Hepatocyte (in vitro differentiated cells): ENCODE measurements at regions not wholly inside any gene's neighbourhood (a gene's known extent, or its start where the extent isn't known, plus 50 kb on each side); places are given as distances from the start of the nearest gene placed in this dataset.

ENCODE experiments used
- EZH2 ChIP-seq: fragments of 200-600 bp; sonication (generic); IDR thresholded peaks from 2 replicates; pipeline ENCODE4 v1.6.1; 2016; ENCODE audit warnings: antibody characterized with exemption, mild to moderate bottlenecking, borderline replicate concordance
- TF ChIP-seq, protein P1 (sequence below): fragments of 200-600 bp; sonication (generic); IDR thresholded peaks from 2 replicates; pipeline ENCODE4 v1.5.1; 2016; ENCODE audit warnings: antibody characterized with exemption, mild to moderate bottlenecking; ENCODE audit not compliant: poor library complexity

DNA sequence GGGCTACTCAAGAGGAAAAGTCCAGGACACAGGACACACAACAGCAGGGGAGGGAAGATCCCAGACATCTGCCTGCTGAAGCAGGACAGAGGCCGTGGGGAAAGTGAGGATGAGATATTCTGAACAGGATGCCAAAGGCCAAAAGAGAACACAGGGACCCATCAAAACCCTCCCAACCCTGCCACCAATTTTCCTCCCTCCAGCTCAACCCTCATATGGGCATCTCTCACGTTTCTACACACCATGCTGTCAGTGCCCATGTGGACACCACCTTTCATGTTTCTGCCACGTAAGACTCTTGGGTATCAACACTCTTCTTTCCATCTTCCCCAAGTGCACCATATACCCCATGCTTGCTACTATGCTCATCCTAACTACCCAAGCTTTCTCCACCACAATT is 97.6 kb downstream of the RNASEH2B start:
- TF ChIP-seq, protein P1, sequence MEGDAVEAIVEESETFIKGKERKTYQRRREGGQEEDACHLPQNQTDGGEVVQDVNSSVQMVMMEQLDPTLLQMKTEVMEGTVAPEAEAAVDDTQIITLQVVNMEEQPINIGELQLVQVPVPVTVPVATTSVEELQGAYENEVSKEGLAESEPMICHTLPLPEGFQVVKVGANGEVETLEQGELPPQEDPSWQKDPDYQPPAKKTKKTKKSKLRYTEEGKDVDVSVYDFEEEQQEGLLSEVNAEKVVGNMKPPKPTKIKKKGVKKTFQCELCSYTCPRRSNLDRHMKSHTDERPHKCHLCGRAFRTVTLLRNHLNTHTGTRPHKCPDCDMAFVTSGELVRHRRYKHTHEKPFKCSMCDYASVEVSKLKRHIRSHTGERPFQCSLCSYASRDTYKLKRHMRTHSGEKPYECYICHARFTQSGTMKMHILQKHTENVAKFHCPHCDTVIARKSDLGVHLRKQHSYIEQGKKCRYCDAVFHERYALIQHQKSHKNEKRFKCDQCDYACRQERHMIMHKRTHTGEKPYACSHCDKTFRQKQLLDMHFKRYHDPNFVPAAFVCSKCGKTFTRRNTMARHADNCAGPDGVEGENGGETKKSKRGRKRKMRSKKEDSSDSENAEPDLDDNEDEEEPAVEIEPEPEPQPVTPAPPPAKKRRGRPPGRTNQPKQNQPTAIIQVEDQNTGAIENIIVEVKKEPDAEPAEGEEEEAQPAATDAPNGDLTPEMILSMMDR: no peak
- no peak for TF ChIP-seq EZH2
